ENCODE measurements at regions not wholly inside any gene's neighbourhood (a gene's known extent, or its start where the extent isn't known, plus 50 kb on each side); places are given as distances from the start of the nearest gene placed in this dataset.

GRCh38 chr11:15865212-15865987 is 490.9 kb downstream of the SOX6 start:
- intact Hi-C loops (cut with DNase I) = no loop called here
- no peak for TF ChIP-seq CTCF (IDR thresholded peaks at IDR 0.05)
- Histone ChIP-seq H3K4me3 (no peak overlapping the region), H3K27ac (no peak overlapping the region), H3K36me3 (no peaks in the 10 kb centered on the region), H3K4me1 (no peaks in the 10 kb centered on the region), H3K27me3 (ENCODE audit: low read depth) (no peaks in the 10 kb centered on the region), H3K9me3 (no peaks in the 10 kb centered on the region)
- DNase-seq = no peak
- ATAC-seq = no peak

- DNase-seq (no peak), ATAC-seq (no peak)
- H3K4me1 ChIP-seq = no peaks in the 10 kb centered on the region
- no peaks in the 10 kb centered on the region for H3K27me3 ChIP-seq (ENCODE audit: low read depth)
- H3K27ac ChIP-seq = no peak overlapping the region
- no peak overlapping the region for H3K4me3 ChIP-seq
- no peaks in the 10 kb centered on the region for H3K36me3 ChIP-seq
- no peak for TF ChIP-seq CTCF (IDR thresholded peaks at IDR 0.05)
- no peaks in the 10 kb centered on the region for H3K9me3 ChIP-seq
- intact Hi-C loops (cut with DNase I) = no loop called here
Observed at GRCh38 chr11:15867871-15868270, 488.5 kb downstream of the SOX6 start.

- no peaks in the 10 kb centered on the region for H3K36me3 ChIP-seq
- no peaks in the 10 kb centered on the region for H3K27me3 ChIP-seq (ENCODE audit: low read depth)
- DNase-seq = no peak
- intact Hi-C loops (cut with DNase I) = no loop called here
- H3K4me1 ChIP-seq = no peaks in the 10 kb centered on the region
- H3K4me3 ChIP-seq = no peak overlapping the region
- no peak for TF ChIP-seq CTCF (IDR thresholded peaks at IDR 0.05)
- no peak overlapping the region for H3K27ac ChIP-seq
- no peak for ATAC-seq
- no peaks in the 10 kb centered on the region for H3K9me3 ChIP-seq
Observed at GRCh38 chr11:15870911-15871310, 485.4 kb downstream of the SOX6 start.

GRCh38 chr11:15871904-15872626 is 484.3 kb downstream of the SOX6 start:
- Histone ChIP-seq H3K4me3 (no peak overlapping the region), H3K4me1 (no peaks in the 10 kb centered on the region), H3K36me3 (no peaks in the 10 kb centered on the region), H3K27ac (no peak overlapping the region), H3K9me3 (no peaks in the 10 kb centered on the region), H3K27me3 (ENCODE audit: low read depth) (no peaks in the 10 kb centered on the region)
- no peak for TF ChIP-seq CTCF (IDR thresholded peaks at IDR 0.05)
- DNase-seq = no peak
- no peak for ATAC-seq
- intact Hi-C loops (cut with DNase I) = no loop called here

GRCh38 chr11:15873501-15873900 is 482.8 kb downstream of the SOX6 start:
- H3K4me1 ChIP-seq = no peaks in the 10 kb centered on the region
- H3K27me3 ChIP-seq (ENCODE audit: low read depth) = no peaks in the 10 kb centered on the region
- H3K9me3 ChIP-seq = no peaks in the 10 kb centered on the region
- H3K4me3 ChIP-seq = no peak overlapping the region
- intact Hi-C loops (cut with DNase I) = no loop called here
- no peaks in the 10 kb centered on the region for H3K36me3 ChIP-seq
- no peak for DNase-seq
- no peak overlapping the region for H3K27ac ChIP-seq
- ATAC-seq = no peak
- no peak for TF ChIP-seq CTCF (IDR thresholded peaks at IDR 0.05)

Data from lower lobe of right lung (tissue), 2 donors.